ENCODE measurements at regions not wholly inside any gene's neighbourhood (a gene's known extent, or its start where the extent isn't known, plus 50 kb on each side); places are given as distances from the start of the nearest gene placed in this dataset.
"Not testable (repeated sequence)": the region's sequence is repeated elsewhere in the genome, so short reads cannot be mapped to it uniquely, and the experiment has no call there.

DNA sequence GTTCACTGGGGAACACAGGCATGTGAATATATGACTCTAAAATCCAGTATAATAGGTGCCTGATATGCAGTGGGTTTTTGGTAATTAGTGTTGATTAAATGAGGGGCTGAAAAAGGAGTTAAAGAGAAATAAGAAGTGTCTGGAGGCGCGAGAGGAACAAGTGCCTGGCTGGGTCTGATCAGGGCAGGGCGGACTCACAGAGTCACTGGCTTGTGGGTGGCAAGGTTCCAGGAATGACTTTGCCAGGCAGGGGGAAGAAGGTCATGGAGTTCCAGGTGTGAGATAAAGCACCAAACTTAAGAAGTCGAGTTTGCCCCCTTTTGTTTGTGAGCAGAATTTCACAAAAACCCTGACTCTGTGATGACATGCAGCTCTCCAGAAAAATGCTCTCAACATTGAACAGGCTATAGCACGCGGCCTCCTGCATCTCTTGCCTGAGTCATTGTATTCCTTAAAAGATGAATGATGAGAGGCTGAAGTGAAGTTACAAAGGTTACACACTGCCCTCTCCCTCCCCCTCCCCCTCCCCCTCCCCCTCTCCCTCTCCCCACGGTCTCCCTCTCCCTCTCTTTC is 63.0 kb upstream of the LMCD1 start:
- peak; percentile 71 for ATAC-seq

DNA sequence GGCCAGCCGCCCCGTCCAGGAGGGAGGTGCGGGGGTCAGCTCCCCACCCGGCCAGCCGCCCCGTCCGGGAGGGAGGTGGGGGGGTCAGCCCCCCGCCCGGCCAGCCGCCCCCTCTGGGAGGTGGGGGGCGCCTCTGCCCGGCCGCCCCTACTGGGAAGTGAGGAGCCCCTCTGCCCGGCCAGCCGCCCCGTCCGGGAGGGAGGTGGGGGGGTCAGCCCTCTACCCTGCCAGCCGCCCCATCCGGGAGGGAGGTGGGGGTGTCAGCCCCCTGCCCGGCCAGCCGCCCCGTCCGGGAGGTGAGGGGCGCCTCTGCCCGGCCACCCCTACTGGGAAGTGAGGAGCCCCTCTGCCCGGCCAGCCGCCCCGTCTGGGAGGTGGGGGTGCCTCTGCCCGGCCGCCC is 61.5 kb upstream of the LMCD1 start:
- not testable (repeated sequence) for ATAC-seq

DNA sequence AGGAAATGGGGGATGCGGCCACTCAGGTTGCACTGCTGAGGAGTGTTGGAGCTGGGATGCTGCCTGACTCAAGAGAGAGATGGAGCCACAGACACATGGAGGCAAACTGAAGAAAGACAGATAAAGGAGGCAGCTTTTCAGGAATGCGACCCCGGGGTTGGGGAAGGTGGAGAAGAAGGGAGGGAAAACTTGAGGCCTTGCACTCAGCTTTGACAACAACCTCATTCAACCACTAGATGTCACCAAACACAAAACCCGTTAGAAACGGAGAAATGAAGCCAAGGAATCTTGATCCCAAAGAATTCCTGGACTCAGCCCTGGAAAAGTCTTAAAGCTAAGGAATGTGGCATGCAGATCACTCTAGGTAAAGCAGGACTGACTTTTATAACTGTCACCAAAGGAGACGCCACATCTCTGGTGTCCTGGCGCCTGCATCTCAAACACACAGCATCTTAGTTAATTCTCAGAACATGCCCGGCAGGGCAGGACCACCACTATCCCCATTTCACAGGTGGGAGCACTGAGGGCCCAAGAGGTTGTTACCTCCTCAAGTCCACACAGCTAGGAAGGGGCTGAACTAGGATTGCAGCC is 59.6 kb upstream of the LMCD1 start:
- no peak for ATAC-seq

DNA sequence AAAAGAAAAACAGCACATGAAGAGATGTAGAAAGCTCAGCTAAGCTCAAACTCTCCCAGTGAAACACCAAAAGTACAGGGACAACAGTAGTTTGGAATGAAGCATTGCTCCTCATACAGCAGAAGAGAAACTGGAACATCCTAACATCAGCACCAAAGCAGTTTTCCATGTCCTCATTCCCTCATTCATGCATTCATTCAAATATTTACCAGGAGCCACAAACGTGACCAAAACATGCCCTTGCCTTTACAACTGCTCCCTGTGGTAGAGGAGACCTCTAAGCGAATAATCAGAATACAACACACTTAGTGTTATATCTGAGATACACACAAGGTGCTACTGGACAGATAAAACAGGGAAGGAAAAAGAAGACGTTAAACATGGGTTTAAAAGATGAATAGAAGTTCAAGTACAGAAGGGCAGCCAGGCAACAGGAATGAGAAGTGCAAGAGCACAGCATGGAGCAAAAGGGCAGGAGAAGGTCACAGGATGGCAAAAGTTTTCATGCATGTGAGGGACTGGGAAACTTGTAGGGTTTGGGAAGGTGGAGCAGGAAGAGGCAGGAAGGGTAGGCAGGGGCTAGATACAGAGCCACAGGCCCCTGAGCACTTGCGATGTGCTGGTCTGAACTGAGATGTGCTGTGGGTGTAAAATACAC is 58.5 kb upstream of the LMCD1 start:
- no peak for ATAC-seq

DNA sequence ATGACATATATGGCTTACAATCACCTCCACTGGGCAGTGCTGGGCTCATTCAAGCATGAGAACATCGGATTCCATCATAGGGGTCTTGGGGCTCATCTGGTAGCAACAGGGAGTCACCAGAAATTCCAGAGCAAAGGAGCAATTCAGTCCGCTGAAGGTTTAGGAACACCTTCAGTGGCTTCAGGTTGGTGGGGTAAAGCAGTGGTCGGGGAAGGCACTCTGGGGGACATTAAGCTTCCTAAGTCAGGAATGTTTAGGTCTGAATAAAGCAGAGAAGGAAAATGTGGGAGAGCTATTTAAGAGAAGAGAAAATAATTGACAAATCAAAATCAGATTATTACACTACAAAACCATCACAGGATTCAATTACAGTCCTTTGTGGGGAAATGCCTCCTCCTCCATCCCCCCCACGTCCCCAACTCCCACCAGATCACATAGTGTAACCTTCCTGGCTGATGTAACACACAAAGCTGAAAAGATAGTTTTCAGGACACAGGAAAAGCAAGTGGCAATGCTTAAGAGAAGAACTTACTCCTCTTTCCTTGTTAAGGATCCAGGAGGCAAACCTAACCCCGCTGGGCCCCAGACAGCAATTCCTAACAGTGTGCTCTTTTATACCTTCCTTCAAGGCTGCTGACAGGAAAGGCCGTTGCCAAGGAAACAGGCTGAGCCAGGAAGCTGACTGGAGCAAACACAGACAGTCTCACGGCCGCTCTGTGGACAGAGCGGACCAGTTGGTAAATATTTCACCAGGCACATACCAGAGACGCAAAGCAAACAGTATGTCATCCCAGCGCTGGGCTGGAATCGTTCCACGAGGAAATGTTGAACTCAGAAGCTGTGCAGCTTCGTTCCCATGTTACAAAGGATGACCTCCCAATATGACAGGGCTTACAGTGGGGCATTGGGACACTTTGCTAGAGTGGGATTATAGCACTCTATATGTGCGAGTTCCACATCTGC is 57.5 kb upstream of the LMCD1 start:
- ATAC-seq: peak; percentile 99

DNA sequence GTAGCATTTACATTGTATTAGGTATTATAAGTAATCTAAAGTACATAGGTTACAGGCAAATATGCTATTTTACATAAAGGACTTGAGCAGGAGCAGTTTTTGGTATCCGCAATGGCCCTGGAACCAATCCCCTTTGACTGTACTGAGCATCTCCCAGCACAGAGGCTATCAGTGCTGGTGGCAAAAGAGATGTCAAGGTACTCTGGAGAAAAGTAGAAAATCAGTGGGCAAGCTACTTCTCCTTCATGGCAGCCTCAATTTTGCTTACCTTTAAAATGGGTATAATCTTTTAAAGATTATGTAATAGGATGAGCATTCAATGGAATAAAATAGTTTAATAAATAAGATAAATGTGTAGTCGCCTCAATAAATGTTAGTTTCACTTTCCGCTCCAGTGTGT is 56.7 kb upstream of the LMCD1 start:
- ATAC-seq: no peak

DNA sequence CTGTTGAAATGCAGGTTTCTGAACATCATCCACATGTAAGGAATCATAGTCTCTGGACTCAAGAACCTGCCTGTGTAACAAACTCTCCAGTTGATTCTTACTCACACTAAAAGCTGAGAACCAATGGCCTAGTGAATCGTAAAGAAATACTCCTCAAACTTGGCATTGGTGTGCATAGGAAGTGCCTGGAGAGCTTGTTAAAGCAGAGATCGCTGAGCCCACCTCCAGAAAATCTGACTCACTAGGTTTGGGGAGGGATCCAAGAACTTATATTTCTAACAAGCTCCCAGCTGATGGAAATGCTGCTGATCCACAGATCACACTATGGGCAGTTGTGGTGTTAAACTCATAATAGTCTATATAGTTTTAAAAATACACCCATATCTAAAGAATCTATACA is 55.8 kb upstream of the LMCD1 start:
- peak; percentile 32 for ATAC-seq

DNA sequence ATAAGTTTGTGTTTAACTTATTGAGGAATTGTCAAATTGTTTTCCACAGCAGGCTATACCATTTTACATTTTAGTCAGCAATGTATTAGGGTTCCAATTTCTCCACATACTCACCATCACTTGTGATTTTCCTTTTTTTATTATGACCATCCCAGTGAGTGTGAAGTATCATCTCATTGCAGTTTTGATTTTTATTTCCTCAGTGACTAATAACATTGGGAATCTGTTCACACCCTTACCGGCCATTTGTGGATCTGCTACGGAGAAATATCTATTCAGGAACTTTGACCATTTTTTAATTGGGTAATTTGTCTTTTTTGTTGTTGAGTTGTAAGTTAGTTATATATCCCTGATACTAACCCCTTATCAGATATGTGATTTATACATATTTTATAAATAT is 54.8 kb upstream of the LMCD1 start:
- no peak for ATAC-seq

DNA sequence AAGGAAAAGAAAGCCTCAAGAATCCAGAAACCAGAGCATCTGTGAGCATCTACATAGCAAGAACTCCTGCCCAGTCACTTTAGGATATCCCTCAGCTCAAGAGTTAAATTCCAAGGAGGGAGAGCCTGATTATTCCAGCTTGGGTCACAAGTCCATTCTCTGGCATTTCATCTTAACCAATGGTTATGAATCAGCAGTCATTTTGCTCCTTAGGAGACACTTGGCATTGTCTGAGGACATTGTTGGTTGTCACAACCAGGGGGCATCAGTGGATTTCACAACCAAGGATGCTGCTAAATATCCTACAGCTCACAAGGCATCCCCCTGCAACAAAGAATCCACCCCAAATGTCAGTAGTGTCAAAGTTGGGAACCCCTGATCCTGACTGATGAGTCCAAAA is 51.0 kb upstream of the LMCD1 start:
- ATAC-seq: no peak

DNA sequence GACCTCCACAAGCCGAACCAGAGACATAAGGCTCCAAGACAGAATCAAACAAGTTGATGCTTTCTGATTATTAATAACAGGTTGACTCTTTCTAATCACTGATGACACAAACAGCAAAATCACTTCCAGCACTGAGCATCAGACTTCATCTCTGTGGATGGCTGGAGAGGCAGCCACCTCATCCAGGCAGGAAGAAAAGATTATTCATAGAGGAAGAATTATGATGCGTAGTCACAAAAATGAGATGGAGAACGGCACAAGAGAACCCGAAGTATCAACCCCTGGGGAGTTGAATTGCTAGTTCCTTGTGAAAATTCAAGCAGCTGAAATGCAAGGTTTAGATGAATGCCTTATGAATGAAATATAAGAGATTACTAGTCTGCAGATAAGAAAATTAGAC is 49.9 kb upstream of the LMCD1 start:
- no peak for ATAC-seq

All from esophagus mucosa (tissue), 1 donor.